HG03159 (cell line): ENCODE measurements at regions not wholly inside any gene's neighbourhood (a gene's known extent, or its start where the extent isn't known, plus 50 kb on each side); places are given as distances from the start of the nearest gene placed in this dataset.

Experiments used
- ATAC-seq: cut with Tn5 transposase; IDR thresholded peaks from one replicate; pipeline ENCODE4 v1.9.1; 2021; ENCODE audit warnings: mild to moderate bottlenecking, moderate library complexity; ENCODE audit not compliant: unreplicated experiment

DNA sequence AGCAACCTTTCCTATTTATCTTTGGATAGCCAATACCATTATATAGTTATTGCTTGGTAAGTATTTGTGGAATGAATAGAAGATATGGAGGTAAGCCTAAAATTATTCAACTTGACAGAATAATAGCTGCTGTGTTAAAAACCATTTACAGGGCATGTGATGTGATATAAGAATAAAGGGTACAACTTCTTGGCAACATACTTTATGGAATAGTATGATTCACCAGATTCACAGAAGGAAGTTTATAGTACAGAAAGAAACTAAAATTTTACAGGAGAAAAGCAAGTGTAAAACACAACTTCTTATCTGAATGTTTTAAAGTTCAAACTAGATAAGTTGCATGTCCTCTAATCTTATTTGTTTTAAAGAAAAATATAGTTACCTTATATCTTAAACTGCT, 186.4 kb upstream of the ZRANB2 start:
- ATAC-seq: no peak

DNA sequence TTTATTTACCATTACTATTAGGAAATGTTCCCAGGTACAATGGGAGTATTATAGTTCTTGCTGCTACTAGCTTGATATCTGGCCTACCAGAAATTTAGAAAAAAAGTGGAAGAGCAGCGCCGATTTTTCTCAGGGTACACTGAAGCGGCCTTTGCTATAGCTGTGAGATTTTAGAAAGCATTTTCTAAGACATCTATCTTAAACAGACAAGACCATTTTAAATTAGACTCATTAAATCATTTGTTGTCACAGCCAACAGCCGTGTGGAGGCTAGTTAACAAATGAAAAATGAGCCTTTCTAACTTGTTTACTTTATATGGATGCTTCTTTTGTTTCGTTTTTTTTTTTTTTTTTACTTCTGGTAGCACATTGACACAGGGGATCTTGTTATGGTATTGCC, 183.2 kb upstream of the ZRANB2 start:
- no peak for ATAC-seq

DNA sequence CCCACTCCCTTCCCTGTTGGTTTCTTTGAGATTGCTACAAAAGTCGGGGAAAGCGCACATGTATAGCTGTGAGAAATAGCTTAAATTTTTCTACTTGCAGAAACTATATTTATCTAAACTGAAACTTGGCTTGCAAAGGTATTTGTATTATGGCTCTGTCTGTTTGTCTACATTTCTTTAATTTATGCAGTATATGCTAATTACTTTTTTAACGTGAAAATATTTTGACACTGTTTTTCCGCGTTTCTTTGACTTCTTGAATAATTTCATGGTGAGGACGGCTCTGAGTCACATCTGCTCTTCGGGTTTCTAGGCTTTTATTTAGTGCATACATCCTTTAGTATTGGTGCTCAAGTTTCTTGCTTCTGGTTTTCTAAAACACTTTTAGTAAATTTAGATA, 182.1 kb upstream of the ZRANB2 start:
- no peak for ATAC-seq

DNA sequence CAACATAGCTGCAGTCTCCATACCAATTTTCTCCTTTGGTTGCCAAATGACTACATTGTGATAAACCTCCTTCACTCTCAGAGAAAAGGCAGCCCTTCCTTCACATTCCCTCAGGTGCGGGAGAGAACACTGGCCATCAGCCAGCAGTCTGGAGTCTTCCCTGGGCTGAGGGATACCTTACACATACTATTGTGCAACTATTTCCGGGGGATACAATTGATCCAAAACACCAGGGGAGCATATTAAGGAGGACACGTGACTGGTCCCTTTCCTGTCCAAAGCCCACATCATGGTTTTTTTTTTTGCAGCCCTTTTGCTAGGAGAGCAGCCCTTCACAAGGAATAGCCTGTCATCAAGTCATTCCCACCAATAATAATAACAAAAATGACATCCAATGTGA, 172.1 kb upstream of the ZRANB2 start:
- no peak for ATAC-seq

DNA sequence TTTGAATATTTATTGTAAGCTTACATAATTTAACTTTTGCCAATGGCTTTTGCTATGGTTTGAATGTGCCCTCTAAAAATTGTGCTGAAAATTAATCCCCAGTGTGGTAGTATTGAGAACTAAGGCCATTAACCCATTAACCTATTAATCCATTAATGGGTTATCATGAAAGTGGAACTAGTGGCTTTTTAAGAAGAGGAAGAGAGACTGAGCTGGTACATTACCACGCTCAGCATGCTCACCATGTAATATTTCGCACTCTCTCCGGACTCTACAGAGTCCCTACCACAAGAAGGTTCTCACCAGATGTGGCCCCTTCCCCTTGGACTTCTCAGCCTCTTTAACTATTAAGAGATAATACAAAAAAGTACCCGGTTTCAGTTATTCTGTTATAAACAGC, 164.4 kb upstream of the ZRANB2 start:
- no peak for ATAC-seq

DNA sequence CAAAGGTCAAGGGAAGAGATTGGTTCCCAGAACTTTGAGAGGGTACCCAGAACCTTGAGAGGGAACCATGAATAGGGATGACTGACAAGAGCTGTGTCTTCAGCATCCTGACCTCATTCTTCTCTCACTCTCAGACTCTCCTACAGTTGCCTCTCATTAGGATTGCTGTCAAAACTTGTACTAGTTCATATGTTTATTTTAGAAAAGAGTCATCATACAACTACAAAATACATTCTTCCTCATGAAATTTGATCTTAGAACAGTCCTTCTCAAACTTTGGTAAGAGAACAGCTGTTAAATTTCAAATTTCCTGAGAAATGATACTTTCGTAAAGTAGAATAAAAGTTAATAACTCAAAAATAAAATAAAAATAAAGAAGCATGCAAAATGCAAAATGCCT, 161.4 kb upstream of the ZRANB2 start:
- no peak for ATAC-seq

DNA sequence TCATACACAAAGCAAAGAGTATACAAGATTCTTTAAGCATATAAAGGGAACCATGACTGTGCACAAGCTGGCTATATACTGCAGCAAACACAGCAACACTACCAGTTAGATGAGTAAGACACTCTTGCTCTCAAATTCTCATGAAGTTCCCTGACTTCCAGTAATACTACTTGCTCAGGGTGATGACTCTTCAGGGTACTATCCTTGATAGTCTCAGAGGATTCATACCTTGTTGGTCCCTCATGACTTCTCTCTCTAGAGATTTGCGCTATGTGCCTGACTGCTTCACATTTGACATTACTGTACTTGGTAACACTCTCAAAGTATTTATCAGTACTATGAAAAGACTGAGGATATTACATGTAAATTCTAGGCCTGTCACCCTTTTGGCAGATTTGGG, 159.8 kb upstream of the ZRANB2 start:
- ATAC-seq: no peak

DNA sequence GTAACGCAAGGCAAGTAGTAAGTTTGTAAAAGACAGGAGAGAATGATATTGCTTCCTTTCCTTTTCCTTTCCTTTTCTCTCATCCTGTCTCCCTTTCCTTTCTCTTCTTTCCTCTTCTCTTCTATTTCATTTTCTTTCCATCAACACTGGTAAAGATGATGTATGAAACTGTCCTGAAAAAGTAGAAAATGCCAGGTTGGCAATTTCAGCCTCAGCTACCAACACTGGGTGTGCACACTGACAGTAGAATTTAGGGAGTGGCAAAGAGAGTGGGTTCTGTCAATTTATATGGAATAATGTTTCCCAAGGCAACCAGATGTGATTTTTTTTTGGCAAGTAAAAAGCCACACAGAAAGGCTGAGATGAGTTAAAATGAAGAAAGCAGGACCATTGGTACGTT, 155.7 kb upstream of the ZRANB2 start:
- no peak for ATAC-seq

DNA sequence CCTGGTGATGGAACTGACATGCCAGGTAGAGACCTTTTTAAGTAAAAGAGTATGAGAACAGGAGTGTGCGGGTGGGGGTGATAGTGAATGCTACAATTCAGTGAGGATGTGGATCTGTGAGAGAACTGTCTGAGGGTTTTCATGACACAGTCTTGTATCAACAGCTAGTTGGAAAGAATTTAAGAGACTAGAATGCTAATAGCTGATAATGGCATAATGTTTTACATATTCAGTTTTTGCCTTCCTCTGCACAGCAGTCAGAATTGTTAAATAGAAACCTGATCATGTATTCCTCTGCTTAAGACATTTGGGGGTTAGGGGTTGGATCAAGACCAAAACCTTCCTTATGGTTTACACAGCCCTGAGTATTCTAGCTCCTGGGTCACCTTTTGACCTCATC, 152.8 kb upstream of the ZRANB2 start:
- no peak for ATAC-seq

DNA sequence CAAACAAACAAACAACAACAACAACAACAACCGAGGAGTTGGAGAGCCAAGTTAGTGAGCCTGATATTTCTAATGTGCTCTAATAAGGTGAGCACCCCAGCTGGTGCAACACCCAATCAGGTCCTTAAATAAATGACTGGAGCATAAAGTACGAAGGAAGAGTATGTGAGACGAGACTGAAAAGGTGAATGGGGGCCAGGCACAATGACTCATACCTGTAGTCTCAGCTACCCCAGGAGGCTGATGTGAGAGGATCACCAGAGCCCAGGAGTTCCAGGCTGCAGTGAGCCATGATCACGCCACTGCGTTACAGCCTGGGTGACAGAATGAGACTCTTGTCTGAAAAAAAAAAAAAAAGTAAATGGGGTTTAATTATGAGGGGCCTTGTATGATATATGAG, 152.0 kb upstream of the ZRANB2 start:
- no peak for ATAC-seq

DNA sequence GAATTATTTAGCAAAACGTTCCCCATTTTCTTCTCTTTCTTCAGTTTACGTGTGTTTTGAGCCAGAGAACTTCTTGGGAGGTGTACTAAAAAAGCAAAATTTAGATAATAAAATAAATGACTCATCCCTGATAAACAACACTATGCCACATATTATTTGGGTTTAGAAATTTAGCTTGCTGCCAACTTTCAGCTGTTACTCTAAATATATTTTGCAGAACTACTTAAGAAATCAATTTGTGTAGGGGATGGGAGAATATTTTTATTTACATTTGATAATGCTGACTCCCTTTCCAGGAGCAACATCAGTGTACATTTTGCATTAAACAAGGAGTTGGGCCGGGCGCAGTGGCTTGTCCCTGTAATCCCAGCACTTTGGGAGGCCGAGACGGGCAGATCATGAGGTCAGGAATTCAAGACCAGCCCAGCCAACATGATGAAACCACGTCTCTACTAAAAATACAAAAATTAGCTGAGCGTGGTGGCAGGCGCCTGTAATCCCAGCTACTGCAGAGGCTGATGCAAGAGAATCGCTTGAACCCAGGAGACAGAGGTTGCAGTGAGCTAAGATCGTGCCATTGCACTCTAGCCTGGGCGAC, 151.4 kb upstream of the ZRANB2 start:
- ATAC-seq: no peak

DNA sequence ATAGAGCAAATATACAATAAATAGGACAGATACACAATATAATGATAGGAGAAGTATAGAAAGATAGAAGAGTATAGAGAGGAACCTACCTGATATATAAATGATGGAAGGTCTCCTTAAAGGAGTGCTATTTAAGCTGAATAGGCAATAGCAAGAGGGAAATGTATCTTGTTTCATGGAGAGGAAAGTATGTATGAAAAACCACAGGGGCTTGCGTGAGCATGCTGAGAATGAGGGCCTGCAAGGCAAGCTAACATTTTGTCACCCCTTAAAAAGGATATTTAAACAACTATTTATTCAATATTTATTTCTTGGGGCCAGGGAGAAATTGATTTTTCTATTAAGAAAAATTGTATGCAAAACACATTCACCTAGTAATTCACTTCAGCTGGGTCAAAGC, 150.9 kb upstream of the ZRANB2 start:
- no peak for ATAC-seq

DNA sequence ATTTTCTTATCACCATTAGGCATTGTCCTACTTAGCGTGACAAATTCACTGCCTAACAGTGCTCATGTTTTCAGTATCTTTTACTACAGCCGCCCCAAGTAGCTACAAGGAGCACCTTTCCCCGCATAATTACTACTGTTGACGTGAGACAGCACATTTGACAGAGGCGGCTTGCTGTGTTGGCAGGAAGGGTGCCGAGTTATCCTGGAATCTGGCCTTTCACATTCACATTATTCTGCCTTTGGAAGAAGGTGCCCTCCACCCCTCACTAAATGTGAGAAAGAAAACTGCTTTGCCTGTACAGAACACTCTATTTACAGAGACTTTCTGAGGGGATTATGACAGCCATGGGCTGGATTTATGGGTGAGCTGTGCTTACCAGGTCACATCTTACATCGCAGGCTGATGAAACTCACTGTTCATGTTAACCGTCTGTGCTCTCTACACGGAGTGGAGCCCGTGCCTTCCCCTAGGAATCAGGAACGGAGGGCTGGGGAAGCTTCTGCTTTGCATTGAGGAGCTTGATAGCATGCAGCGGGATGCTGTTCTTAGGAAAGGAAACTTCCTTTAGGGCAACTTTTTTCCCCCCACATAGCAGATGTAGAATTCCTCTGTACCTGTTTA, 148.0 kb upstream of the ZRANB2 start:
- no peak for ATAC-seq

DNA sequence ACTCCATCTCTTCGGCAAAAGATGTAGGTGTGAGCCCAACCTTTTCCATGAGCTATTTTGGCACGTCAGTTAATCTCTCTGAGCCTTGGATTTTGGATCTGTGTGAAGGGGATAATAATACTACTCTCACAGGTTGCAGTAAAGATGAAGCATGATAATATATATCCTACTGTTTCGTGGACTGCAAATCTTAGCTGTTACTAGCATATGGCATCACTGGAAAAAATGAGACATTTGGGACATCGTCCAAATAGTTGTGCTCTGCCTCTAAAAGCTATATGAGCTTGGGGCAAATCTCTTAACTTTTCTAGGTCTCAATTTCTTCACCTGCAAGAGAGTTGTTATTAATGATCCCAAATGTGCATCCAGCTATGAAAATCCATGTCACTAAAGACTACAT, 147.4 kb upstream of the ZRANB2 start:
- no peak for ATAC-seq

DNA sequence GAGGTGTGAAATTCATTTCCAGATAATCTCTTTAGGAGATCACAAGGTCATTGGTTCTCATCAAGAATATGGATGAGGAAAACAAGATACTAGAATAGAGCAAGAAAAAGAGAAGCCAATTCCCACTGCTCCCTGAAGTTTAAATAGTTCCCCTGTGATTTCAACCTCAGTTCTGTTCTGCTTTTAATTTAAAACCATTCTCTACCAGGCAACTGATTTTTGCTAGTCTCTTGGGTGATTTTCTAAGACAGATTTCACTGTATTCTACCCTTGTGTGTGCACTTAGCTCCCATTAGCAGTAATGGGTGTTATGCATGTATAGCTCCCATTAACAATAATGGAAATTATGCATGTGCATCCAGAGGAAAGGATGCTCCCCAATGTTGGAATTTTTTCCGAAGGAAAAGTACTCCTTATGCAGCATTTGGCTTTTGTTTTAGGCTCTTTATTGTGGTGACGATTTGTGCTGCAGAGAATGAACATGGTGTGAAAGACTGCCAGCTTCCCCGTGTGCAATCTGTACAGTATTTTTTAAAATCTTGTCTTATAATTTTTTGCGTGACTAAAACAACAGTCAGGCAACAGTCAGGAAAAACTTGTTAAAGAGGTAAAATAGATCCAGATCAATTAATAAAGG, 144.0 kb upstream of the ZRANB2 start:
- ATAC-seq: no peak

DNA sequence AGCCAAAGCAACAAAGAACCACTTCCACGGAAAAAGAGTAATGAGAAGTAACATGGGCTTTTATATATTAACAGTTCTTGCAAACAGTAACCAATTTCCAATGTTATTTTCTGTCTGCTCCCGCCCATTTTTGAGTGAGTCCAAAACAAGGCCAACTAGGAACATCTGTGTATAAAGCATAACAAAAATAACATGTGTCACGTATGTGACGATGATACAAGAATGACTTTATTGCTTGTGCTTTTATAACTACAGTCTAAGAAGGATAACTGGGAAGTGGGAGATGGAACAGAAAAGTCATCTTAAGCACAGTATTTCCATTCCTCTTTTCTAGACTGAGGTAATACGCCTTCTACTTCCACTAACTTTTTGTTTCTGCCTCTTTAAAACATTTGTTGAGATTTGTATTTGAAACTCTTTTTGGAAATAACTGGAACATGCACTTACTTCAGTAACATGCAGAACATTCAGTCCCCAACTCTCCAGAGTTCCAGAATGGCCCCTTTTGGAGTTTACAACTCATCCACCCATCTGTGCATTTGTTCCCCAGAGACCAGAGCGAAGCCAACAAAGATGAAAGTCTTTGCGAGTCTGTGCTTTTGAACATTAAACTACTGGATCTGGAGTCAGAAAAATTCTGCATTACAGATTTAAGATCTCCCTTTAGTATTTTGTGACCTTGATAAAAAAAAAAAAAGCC, 143.0 kb upstream of the ZRANB2 start:
- ATAC-seq: no peak

DNA sequence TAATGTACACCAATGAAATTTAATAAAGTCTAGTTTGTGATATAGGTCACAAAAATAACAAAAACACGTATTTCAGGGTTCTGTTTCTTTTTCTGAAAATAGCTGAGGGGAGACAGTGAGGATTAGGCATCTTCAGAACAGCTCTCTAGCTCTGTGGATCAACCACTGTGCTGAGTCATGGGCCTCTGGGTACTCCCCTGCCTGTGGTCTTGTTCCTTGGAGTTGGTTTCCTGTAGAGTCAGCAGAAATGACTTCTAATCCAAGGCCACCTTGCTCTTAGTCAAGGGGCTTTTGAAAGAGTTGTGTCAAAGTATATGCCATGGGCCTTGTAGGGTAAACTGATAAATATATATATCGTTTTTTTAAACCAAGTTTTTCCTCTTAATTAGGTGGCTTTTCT, 141.8 kb upstream of the ZRANB2 start:
- ATAC-seq: no peak

DNA sequence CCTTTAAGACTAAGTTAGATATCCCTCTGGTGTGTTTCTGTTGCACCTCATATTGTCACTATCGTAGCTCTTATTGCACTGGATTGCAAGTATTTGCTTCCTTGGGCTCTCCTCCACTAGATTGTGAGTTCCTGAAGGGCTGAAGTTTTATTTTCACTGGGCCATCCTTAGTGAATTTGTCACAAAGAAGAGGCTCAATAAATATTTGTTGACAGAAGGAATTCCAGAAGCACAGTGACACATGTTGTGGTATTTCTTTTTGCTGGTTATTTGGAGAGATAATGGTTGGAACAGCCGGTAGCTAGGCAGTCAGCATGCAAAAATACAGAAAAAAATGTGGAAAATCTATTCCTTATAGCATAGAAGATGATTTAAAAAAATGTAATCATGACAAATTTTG, 129.9 kb upstream of the ZRANB2 start:
- ATAC-seq: no peak

DNA sequence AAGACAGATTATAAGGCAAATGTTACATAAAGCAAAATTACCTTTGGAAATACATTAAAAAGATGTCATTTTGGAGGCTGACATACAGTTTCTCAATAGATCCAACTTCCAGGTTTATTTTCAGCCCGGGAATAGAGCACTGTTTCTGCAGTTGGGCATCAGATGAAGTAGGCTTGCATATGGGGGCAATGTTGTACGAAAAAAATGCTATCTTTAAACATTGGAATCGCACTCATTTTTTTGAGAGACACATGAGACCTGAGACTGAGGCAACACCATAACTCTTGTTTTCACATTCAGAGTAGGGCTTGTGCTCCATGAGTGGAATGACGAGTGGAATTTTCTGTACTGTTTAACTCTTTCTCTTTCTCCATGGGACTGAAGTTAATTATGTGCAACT, 122.4 kb upstream of the ZRANB2 start:
- ATAC-seq: no peak

DNA sequence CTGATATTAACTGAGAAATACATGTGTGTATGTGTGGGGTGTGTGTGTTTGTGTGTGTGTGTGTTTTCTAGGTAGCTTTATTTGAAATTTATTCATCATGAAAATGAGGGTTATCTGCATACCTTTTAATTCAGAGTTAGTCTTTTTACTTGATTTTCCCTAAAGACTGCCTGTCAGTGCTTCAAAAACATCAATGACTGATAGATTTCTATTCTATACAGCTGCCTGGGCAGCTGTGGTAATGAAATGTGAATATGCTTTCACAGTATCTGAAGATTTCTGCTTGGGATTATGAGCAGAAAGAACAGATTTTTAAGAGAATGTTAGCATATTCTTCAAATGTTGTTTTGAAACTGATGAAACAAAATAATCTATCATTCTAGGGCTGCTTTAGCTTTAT, 119.7 kb upstream of the ZRANB2 start:
- no peak for ATAC-seq

DNA sequence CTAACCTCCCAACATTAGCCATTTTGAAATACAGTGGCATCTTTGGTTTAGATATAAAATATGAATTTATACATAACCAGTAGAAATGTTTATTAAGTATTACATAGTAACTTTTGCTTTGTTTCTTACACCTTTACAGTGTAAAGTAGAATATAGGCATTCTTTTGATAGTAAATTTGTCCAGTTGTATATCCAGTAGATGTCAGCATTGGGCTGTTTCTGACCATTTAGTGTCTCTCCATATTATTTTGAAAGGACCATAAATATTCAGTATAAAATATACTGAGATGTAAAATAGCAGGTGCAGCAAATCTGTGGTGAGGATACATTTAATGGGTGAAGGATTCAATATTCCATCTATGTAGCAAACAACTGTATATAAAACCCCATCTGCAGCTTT, 115.8 kb upstream of the ZRANB2 start:
- ATAC-seq: no peak

DNA sequence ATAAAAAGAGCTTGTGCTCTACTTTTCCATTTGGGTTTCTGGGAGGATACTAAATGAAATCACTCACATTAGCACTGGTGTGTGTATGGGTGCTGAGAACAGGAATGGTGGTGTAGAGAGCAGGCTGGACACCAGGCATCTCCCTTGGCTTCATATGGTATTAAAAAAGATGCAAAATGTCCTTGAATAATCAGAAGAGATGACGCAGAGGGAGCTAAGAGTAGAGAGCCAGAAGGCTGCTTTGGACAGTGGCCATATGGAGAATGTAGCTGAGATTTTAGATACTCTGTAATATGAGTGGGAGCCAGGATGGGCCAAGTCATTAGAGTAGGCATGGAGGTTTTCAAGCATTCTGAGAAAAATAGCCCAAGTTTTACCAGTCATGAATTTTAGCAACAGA, 112.3 kb upstream of the ZRANB2 start:
- ATAC-seq: no peak
